Mesenchymal stem cell (in vitro differentiated cells and primary cell): ENCODE measurements at regions not wholly inside any gene's neighbourhood (a gene's known extent, or its start where the extent isn't known, plus 50 kb on each side); places are given as distances from the start of the nearest gene placed in this dataset.

Experiments used
- DNase-seq: peaks from one replicate; pipeline ENCODE4 v3.0.0-alpha.2; 2013
- H2AFZ ChIP-seq: one replicate; pipeline ENCODE4 v1.6.1; 2013; ENCODE audit warnings: low read depth, mild to moderate bottlenecking, control low read depth, inconsistent platforms, low read length, moderate library complexity
- H2AK5ac ChIP-seq: 2 replicates; pipeline ENCODE4 v1.6.1; 2013; ENCODE audit warnings: low read length, moderate library complexity, mild to moderate bottlenecking, inconsistent platforms; ENCODE audit not compliant: severe bottlenecking
- H2BK120ac ChIP-seq: one replicate; pipeline ENCODE4 v1.6.1; 2013; ENCODE audit warnings: low read depth, mild to moderate bottlenecking, inconsistent platforms, low read length, moderate library complexity
- H2BK12ac ChIP-seq, 2 experiments: one replicate each; pipeline ENCODE4 v1.6.1; 2013; ENCODE audit warnings: inconsistent platforms in 2 of 2, low read length in 2 of 2, mild to moderate bottlenecking in 2 of 2, moderate library complexity in 2 of 2, control low read depth in 1 of 2
- H2BK15ac ChIP-seq: one replicate; pipeline ENCODE4 v1.6.1; 2013; ENCODE audit warnings: mild to moderate bottlenecking, low read depth, inconsistent platforms; ENCODE audit not compliant: poor library complexity, severe bottlenecking
- H2BK5ac ChIP-seq: 2 replicates; pipeline ENCODE4 v1.6.1; 2013; ENCODE audit warnings: low read depth, mild to moderate bottlenecking, low read length, control low read depth, inconsistent platforms; ENCODE audit not compliant: poor library complexity, severe bottlenecking
- H3K14ac ChIP-seq, 2 experiments: one replicate each; pipeline ENCODE4 v1.6.1; 2013; ENCODE audit warnings: inconsistent platforms in 2 of 2, low read length in 2 of 2, control low read depth in 1 of 2, mild to moderate bottlenecking in 1 of 2, moderate library complexity in 1 of 2
- H3K18ac ChIP-seq, 2 experiments: one replicate each; pipeline ENCODE4 v1.6.1; 2013; ENCODE audit warnings: inconsistent platforms in 2 of 2, low read length in 2 of 2, control low read depth in 1 of 2, low read depth in 1 of 2, mild to moderate bottlenecking in 1 of 2
- H3K23ac ChIP-seq, 2 experiments: one replicate each; pipeline ENCODE4 v1.6.1; 2013; ENCODE audit warnings: inconsistent platforms in 2 of 2, low read length in 2 of 2, mild to moderate bottlenecking in 2 of 2, moderate library complexity in 2 of 2, control low read depth in 1 of 2
- H3K27ac ChIP-seq: 2 replicates; pipeline ENCODE4 v1.5.1; 2013; ENCODE audit warnings: mild to moderate bottlenecking, moderate library complexity, low read length, control low read depth, inconsistent platforms; ENCODE audit not compliant: poor library complexity, severe bottlenecking
- H3K27me3 ChIP-seq, 2 experiments: 2 replicates each; pipeline versions ENCODE4 v1.6.1 to v1.7.0; 2013; ENCODE audit warnings: low read length in 2 of 2, mild to moderate bottlenecking in 2 of 2, moderate library complexity in 2 of 2, control low read depth in 1 of 2, inconsistent platforms in 1 of 2; ENCODE audit not compliant: control insufficient read depth in 1 of 2, insufficient read depth in 1 of 2
- H3K36me3 ChIP-seq, 2 experiments: 2 replicates each; pipeline versions ENCODE4 v1.6.1 to v1.7.0; 2013; ENCODE audit warnings: low read length in 2 of 2, control low read depth in 1 of 2, inconsistent platforms in 1 of 2, low read depth in 1 of 2, mild to moderate bottlenecking in 1 of 2; ENCODE audit not compliant: insufficient read depth in 2 of 2, control insufficient read depth in 1 of 2
- H3K4ac ChIP-seq, 2 experiments: one replicate each; pipeline ENCODE4 v1.6.1; 2013; ENCODE audit warnings: inconsistent platforms in 2 of 2, low read length in 2 of 2, mild to moderate bottlenecking in 2 of 2, moderate library complexity in 2 of 2, control low read depth in 1 of 2, low read depth in 1 of 2
- H3K4me1 ChIP-seq: 2 replicates; pipeline ENCODE4 v1.6.1; 2013; ENCODE audit warnings: low read depth, low read length, control low read depth; ENCODE audit not compliant: control insufficient read depth, insufficient read depth
- H3K4me2 ChIP-seq: 2 replicates; pipeline ENCODE4 v1.6.1; 2013; ENCODE audit warnings: low read length, mild to moderate bottlenecking, inconsistent platforms; ENCODE audit not compliant: poor library complexity, severe bottlenecking
- H3K4me3 ChIP-seq, 2 experiments: 2 replicates each; pipeline versions ENCODE4 v1.5.1 to v1.7.0; 2013; ENCODE audit warnings: low read length in 2 of 2, mild to moderate bottlenecking in 2 of 2, control low read depth in 1 of 2, low read depth in 1 of 2; ENCODE audit not compliant: insufficient read depth in 1 of 2
- H3K79me1 ChIP-seq: replicated peaks from 2 replicates; pipeline ENCODE4 v1.6.1; 2013; ENCODE audit warnings: mild to moderate bottlenecking, control low read depth, low read length, inconsistent platforms; ENCODE audit not compliant: poor library complexity, severe bottlenecking
- H3K9ac ChIP-seq: 2 replicates; pipeline ENCODE4 v1.7.0; 2013; ENCODE audit warnings: mild to moderate bottlenecking, low read length, moderate library complexity
- H3K9me3 ChIP-seq: 2 replicates; pipeline ENCODE4 v1.7.0; 2013; ENCODE audit warnings: mild to moderate bottlenecking, low read length; ENCODE audit not compliant: control insufficient read depth
- H4K8ac ChIP-seq: one replicate; pipeline ENCODE4 v1.6.1; 2013; ENCODE audit warnings: inconsistent platforms, mild to moderate bottlenecking, low read length, moderate library complexity
- H4K91ac ChIP-seq: one replicate; pipeline ENCODE4 v1.6.1; 2013; ENCODE audit warnings: mild to moderate bottlenecking, low read length, inconsistent platforms
- WGBS: methylation state at CpG from one replicate; pipeline ENCODE4 v1.1.7; 2013; ENCODE audit warnings: mixed read lengths; 5-methylcytosine and 5-hydroxymethylcytosine counted together

GRCh38 chr5:6224406-6224805 is 153.9 kb downstream of the MED10 start:
- Histone ChIP-seq H3K9ac (no peak overlapping the region), H3K4me1 (no peaks in the 10 kb centered on the region), H3K36me3 (no peaks in the 10 kb centered on the region), H3K4me3 (no peak overlapping the region), H3K4ac (no peak overlapping the region), H3K79me1 (no peaks in the 10 kb centered on the region), H2AK5ac (no peak overlapping the region), H2BK5ac (no peak overlapping the region), H4K8ac (no peak overlapping the region), H2BK120ac (no peak overlapping the region), H3K23ac (no peak overlapping the region), H2AFZ (no peak overlapping the region), H2BK12ac (no peak overlapping the region), H3K14ac (no peak overlapping the region), H2BK15ac (no peak overlapping the region), H3K4me2 (no peak overlapping the region), H3K27me3 (no peaks in the 10 kb centered on the region), H4K91ac (no peak overlapping the region), H3K27ac (no peak overlapping the region), H3K18ac (no peak overlapping the region), H3K9me3 (peaks cover 3% of the 10 kb centered on the region)
- DNase-seq, result no peak
- WGBS, result 80% methylated on average over 5 of the region's 5 CpGs

- Histone ChIP-seq H3K14ac (no peak overlapping the region), H2BK15ac (no peak overlapping the region), H3K4me3 (no peak overlapping the region), H3K9me3 (peaks cover 3% of the 10 kb centered on the region), H3K9ac (no peak overlapping the region), H3K4me2 (no peak overlapping the region), H2AK5ac (no peak overlapping the region), H4K91ac (no peak overlapping the region), H4K8ac (no peak overlapping the region), H3K4me1 (no peaks in the 10 kb centered on the region), H3K4ac (no peak overlapping the region), H3K36me3 (no peaks in the 10 kb centered on the region), H2AFZ (no peak overlapping the region), H3K27me3 (no peaks in the 10 kb centered on the region), H2BK120ac (no peak overlapping the region), H2BK5ac (no peak overlapping the region), H3K18ac (no peak overlapping the region), H3K79me1 (no peaks in the 10 kb centered on the region), H3K27ac (no peak overlapping the region), H3K23ac (no peak overlapping the region), H2BK12ac (no peak overlapping the region)
- no peak for DNase-seq
- 81% methylated on average over 2 of the region's 2 CpGs for WGBS
Measured at GRCh38 chr5:6222899-6223298, 155.4 kb downstream of the MED10 start.

GRCh38 chr5:6222121-6222520 is 156.2 kb downstream of the MED10 start:
- Histone ChIP-seq H2AK5ac (no peak overlapping the region), H3K4ac (no peak overlapping the region), H2AFZ (no peak overlapping the region), H3K4me1 (no peaks in the 10 kb centered on the region), H4K91ac (no peak overlapping the region), H2BK15ac (no peak overlapping the region), H3K27ac (no peak overlapping the region), H3K23ac (no peak overlapping the region), H3K36me3 (no peaks in the 10 kb centered on the region), H3K14ac (no peak overlapping the region), H3K79me1 (no peaks in the 10 kb centered on the region), H4K8ac (no peak overlapping the region), H3K9me3 (peaks cover 3% of the 10 kb centered on the region), H3K4me2 (no peak overlapping the region), H2BK120ac (no peak overlapping the region), H3K18ac (no peak overlapping the region), H2BK5ac (no peak overlapping the region), H3K27me3 (no peaks in the 10 kb centered on the region), H2BK12ac (no peak overlapping the region), H3K4me3 (no peak overlapping the region), H3K9ac (no peak overlapping the region)
- DNase-seq, result no peak
- WGBS, result 70% methylated on average over 7 of the region's 7 CpGs

GRCh38 chr5:6221141-6221626 is 157.2 kb downstream of the MED10 start:
- Histone ChIP-seq H3K18ac (no peak overlapping the region), H3K4me3 (no peak overlapping the region), H3K4me2 (no peak overlapping the region), H2BK5ac (no peak overlapping the region), H2BK120ac (no peak overlapping the region), H4K8ac (no peak overlapping the region), H3K4ac (no peak overlapping the region), H3K79me1 (no peaks in the 10 kb centered on the region), H3K4me1 (no peaks in the 10 kb centered on the region), H3K27me3 (no peaks in the 10 kb centered on the region), H3K9ac (no peak overlapping the region), H3K23ac (no peak overlapping the region), H4K91ac (no peak overlapping the region), H2BK12ac (no peak overlapping the region), H2BK15ac (no peak overlapping the region), H3K36me3 (no peaks in the 10 kb centered on the region), H2AK5ac (no peak overlapping the region), H3K9me3 (peaks cover 3% of the 10 kb centered on the region), H3K27ac (no peak overlapping the region), H2AFZ (no peak overlapping the region), H3K14ac (no peak overlapping the region)
- WGBS, result 84% methylated on average over 6 of the region's 6 CpGs
- no peak for DNase-seq
